ENCODE measurements at regions not wholly inside any gene's neighbourhood (a gene's known extent, or its start where the extent isn't known, plus 50 kb on each side); places are given as distances from the start of the nearest gene placed in this dataset.

- no peak for DNase-seq (ENCODE audit: low read depth in 4 of 4, low spot score in 2 of 4)
Measured at GRCh38 chr4:41388080-41388479, 131.4 kb downstream of the UCHL1 start.

GRCh38 chr4:41389356-41389755, 132.6 kb downstream of the UCHL1 start:
- DNase-seq (ENCODE audit: low read depth in 4 of 4, low spot score in 2 of 4) = no peak

- no peak for DNase-seq (ENCODE audit: low read depth in 4 of 4, low spot score in 2 of 4)
Measured at GRCh38 chr4:41390661-41391060, 133.9 kb downstream of the UCHL1 start.

- no peak for DNase-seq (ENCODE audit: low read depth in 4 of 4, low spot score in 2 of 4)
Measured at GRCh38 chr4:41391271-41391670, 134.5 kb downstream of the UCHL1 start.

GRCh38 chr4:41394481-41394894, 137.8 kb downstream of the UCHL1 start:
- DNase-seq (ENCODE audit: low read depth in 4 of 4, low spot score in 2 of 4) = no peak

GRCh38 chr4:41396214-41396613, 139.5 kb downstream of the UCHL1 start:
- no peak for DNase-seq (ENCODE audit: low read depth in 4 of 4, low spot score in 2 of 4)

GRCh38 chr4:41396869-41397268, 140.1 kb downstream of the UCHL1 start:
- no peak for DNase-seq (ENCODE audit: low read depth in 4 of 4, low spot score in 2 of 4)

GRCh38 chr4:41399231-41399630, 138.7 kb upstream of the LIMCH1 start:
- no peak for DNase-seq (ENCODE audit: low read depth in 4 of 4, low spot score in 2 of 4)

- no peak for DNase-seq (ENCODE audit: low read depth in 4 of 4, low spot score in 2 of 4)
Measured at GRCh38 chr4:41400296-41400695, 137.7 kb upstream of the LIMCH1 start.

GRCh38 chr4:41405464-41406112, 132.4 kb upstream of the LIMCH1 start:
- no peak for DNase-seq (ENCODE audit: low read depth in 4 of 4, low spot score in 2 of 4)

GRCh38 chr4:41406113-41406516, 131.8 kb upstream of the LIMCH1 start:
- no peak for DNase-seq (ENCODE audit: low read depth in 4 of 4, low spot score in 2 of 4)

GRCh38 chr4:41408150-41408549, 129.8 kb upstream of the LIMCH1 start:
- no peak for DNase-seq (ENCODE audit: low read depth in 4 of 4, low spot score in 2 of 4)

GRCh38 chr4:41408859-41409593, 128.9 kb upstream of the LIMCH1 start:
- DNase-seq (ENCODE audit: low read depth in 4 of 4, low spot score in 2 of 4) = no peak

- DNase-seq (ENCODE audit: low read depth in 4 of 4, low spot score in 2 of 4) = no peak
Measured at GRCh38 chr4:41409594-41409895, 128.4 kb upstream of the LIMCH1 start.

- DNase-seq (ENCODE audit: low read depth in 4 of 4, low spot score in 2 of 4) = no peak
Measured at GRCh38 chr4:41410049-41410448, 127.9 kb upstream of the LIMCH1 start.

- no peak for DNase-seq (ENCODE audit: low read depth in 4 of 4, low spot score in 2 of 4)
Measured at GRCh38 chr4:41413670-41414411, 124.1 kb upstream of the LIMCH1 start.

GRCh38 chr4:41414412-41414779, 123.6 kb upstream of the LIMCH1 start:
- no peak for DNase-seq (ENCODE audit: low read depth in 4 of 4, low spot score in 2 of 4)

GRCh38 chr4:41418444-41418843, 119.5 kb upstream of the LIMCH1 start:
- DNase-seq (ENCODE audit: low read depth in 4 of 4, low spot score in 2 of 4) = no peak

GRCh38 chr4:41420541-41420940, 117.4 kb upstream of the LIMCH1 start:
- DNase-seq (ENCODE audit: low read depth in 4 of 4, low spot score in 2 of 4) = no peak

- no peak for DNase-seq (ENCODE audit: low read depth in 4 of 4, low spot score in 2 of 4)
Measured at GRCh38 chr4:41423117-41423516, 114.8 kb upstream of the LIMCH1 start.

- DNase-seq (ENCODE audit: low read depth in 4 of 4, low spot score in 2 of 4) = no peak
Measured at GRCh38 chr4:41424522-41424921, 113.4 kb upstream of the LIMCH1 start.

- DNase-seq (ENCODE audit: low read depth in 4 of 4, low spot score in 2 of 4) = no peak
Measured at GRCh38 chr4:41425650-41426049, 112.3 kb upstream of the LIMCH1 start.
